ENCODE measurements at regions not wholly inside any gene's neighbourhood (a gene's known extent, or its start where the extent isn't known, plus 50 kb on each side); places are given as distances from the start of the nearest gene placed in this dataset.

DNA sequence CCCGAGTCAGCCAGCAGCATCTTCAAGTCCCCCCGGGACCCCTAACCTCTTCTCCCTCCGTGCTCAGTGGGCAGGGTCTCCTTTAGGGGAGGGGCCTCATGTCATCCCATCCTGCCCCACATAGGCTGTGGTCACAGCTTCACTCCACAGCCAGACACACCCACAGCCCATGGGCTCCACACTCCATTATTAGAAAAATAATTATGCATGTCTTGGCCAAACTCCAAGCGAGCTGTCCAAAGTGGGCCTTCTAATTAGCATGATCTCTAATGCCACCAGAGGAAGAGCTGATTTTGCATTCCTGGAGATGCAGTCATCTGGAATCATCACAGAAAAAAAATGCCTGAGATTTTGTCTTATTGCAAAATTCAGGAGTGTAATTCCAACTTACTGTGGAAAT lies 418.2 kb downstream of the IRX2 start:
- no peaks in the 10 kb centered on the region for H3K4me1 ChIP-seq

DNA sequence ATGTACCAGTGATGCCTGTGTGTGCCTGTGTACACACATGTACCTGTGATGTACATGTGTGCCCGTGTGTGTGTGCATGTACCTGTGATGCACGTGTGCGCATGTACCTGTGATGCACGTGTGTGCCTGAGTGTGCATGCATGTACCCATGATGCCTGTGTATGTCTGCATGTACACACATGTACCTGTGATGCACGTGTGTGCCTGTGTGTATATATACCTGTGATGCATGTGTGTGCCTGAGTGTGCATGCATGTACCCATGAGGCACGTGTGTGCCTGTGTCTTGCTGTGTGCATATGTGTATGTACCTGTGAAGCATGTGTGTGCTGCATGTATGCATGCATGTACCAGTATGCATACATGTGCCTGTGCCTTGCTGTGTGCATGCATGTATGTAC lies 419.0 kb downstream of the IRX2 start:
- Histone ChIP-seq H3K4me3 (no peak overlapping the region), H3K27me3 (no peaks in the 10 kb centered on the region), H3K9me3 (no peaks in the 10 kb centered on the region), H3K4me1 (no peaks in the 10 kb centered on the region), H3K36me3 (no peaks in the 10 kb centered on the region), H3K27ac (no peak overlapping the region)
- TF ChIP-seq, protein P1, sequence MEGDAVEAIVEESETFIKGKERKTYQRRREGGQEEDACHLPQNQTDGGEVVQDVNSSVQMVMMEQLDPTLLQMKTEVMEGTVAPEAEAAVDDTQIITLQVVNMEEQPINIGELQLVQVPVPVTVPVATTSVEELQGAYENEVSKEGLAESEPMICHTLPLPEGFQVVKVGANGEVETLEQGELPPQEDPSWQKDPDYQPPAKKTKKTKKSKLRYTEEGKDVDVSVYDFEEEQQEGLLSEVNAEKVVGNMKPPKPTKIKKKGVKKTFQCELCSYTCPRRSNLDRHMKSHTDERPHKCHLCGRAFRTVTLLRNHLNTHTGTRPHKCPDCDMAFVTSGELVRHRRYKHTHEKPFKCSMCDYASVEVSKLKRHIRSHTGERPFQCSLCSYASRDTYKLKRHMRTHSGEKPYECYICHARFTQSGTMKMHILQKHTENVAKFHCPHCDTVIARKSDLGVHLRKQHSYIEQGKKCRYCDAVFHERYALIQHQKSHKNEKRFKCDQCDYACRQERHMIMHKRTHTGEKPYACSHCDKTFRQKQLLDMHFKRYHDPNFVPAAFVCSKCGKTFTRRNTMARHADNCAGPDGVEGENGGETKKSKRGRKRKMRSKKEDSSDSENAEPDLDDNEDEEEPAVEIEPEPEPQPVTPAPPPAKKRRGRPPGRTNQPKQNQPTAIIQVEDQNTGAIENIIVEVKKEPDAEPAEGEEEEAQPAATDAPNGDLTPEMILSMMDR (IDR thresholded peaks at IDR 0.05) = no peak
- DNase-seq (ENCODE audit: low spot score) = peak; percentile 30

More for the DNA sequence above, 418.2 kb downstream of the IRX2 start:
- no peaks in the 10 kb centered on the region for H3K36me3 ChIP-seq
- H3K9me3 ChIP-seq = no peaks in the 10 kb centered on the region
- H3K27me3 ChIP-seq = no peaks in the 10 kb centered on the region
- DNase-seq (ENCODE audit: low spot score) = peak; percentile 42
- H3K4me3 ChIP-seq = no peak overlapping the region
- TF ChIP-seq, protein P1 (IDR thresholded peaks at IDR 0.05) = no peak
- no peak overlapping the region for H3K27ac ChIP-seq

DNA sequence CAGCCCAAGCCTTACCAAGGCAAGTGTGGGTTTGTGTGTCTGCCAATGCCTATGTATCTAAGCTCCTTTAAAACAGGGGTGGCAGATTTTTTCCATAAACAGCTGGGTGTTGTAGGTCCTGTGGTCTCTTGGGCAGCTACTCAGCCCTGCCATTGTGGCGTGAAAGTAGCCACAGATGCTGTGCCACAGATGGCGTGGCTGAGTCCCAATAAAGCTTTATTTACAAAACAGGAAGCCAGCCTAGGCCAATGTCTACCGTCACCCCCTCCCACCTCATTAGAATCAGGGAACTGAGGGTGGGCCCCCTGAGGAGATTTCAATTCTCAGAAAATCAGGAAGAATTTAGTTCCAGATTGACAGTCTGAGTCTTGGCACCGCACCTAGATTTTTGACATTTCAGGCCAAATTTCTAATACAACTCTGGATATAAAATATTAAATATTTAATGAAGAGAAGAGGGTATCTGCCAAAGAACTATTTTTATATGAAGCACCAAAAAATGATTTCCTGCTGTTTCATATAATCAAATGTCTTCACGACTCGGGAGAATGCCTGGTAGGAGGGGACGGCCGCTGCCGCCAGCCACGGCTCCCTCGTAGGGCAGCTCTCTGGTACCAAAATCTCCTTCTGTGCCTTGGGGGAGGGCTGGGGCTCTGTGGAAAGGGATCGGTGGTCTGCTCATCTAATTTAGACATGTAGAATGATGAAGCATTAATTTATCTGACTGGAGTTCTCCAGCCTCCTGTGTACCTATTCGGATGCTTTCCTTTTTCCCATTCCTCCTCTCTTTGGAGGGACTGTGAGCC lies 420.9 kb downstream of the IRX2 start:
- TF ChIP-seq, protein P1 (IDR thresholded peaks at IDR 0.05) = no peak
- Histone ChIP-seq H3K27ac (no peak overlapping the region), H3K4me3 (no peak overlapping the region), H3K36me3 (no peaks in the 10 kb centered on the region), H3K27me3 (no peaks in the 10 kb centered on the region), H3K9me3 (no peaks in the 10 kb centered on the region), H3K4me1 (no peaks in the 10 kb centered on the region)
- peak; percentile 48 for DNase-seq (ENCODE audit: low spot score)

GRCh38 chr5:2329741-2330140 lies 421.7 kb downstream of the IRX2 start:
- Histone ChIP-seq H3K27me3 (no peaks in the 10 kb centered on the region), H3K9me3 (no peaks in the 10 kb centered on the region), H3K4me3 (no peak overlapping the region), H3K36me3 (no peaks in the 10 kb centered on the region), H3K27ac (no peak overlapping the region), H3K4me1 (no peaks in the 10 kb centered on the region)
- peak; percentile 38 for DNase-seq (ENCODE audit: low spot score)
- TF ChIP-seq, protein P1 (IDR thresholded peaks at IDR 0.05) = no peak

DNA sequence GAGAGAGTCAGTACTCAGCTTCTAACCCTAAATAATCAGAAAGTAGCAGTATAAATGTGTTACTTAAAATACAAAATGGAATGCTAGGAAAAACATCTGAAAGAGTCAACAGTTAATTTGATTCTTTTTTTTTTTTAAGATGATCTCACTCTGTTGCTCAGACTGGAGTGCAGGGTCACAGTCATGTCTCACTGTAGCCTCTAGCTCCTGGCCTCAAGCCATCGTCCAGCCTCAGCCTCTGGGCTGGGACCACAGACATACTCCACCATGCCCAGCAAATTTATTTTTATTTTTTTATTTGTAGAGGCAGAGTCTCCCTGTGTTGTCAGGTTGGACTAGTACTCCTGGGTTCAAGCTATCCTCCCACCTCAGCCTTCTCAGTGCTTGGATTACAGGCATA lies 424.9 kb downstream of the IRX2 start:
- Histone ChIP-seq H3K27me3 (no peaks in the 10 kb centered on the region), H3K27ac (no peak overlapping the region), H3K4me3 (no peak overlapping the region), H3K9me3 (no peaks in the 10 kb centered on the region), H3K36me3 (no peaks in the 10 kb centered on the region), H3K4me1 (no peaks in the 10 kb centered on the region)
- TF ChIP-seq, protein P1 (IDR thresholded peaks at IDR 0.05) = no peak
- DNase-seq (ENCODE audit: low spot score) = no peak

DNA sequence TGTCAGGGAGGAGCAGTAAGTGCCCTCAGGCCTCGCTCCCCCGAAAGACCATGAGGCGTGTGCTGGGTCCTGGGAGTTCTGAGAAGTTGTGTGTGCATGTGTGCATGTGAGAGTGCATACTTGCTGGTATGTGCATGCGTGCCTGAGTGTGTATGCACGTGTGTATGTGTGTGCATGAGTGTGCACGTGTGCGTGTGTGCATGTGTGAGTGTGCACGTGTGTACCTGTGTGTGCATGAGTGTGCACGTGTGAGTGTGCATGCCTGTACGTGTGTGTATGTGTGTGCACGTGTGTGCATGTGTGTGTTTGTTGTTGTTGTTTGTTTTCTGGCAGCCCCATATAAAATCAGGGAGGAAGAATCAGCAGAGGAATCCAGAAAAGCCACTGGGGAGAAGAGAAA lies 426.7 kb downstream of the IRX2 start:
- TF ChIP-seq, protein P1 (IDR thresholded peaks at IDR 0.05) = no peak

More for the DNA sequence above, 426.7 kb downstream of the IRX2 start:
- H3K27ac ChIP-seq = no peak overlapping the region
- H3K9me3 ChIP-seq = no peaks in the 10 kb centered on the region
- no peaks in the 10 kb centered on the region for H3K27me3 ChIP-seq
- H3K36me3 ChIP-seq = no peaks in the 10 kb centered on the region
- H3K4me3 ChIP-seq = no peak overlapping the region
- no peak for DNase-seq (ENCODE audit: low spot score)
- no peaks in the 10 kb centered on the region for H3K4me1 ChIP-seq
